ENCODE measurements at regions not wholly inside any gene's neighbourhood (a gene's known extent, or its start where the extent isn't known, plus 50 kb on each side); places are given as distances from the start of the nearest gene placed in this dataset.
"Not testable (repeated sequence)": the region's sequence is repeated elsewhere in the genome, so short reads cannot be mapped to it uniquely, and the experiment has no call there.

GRCh38 chr1:148317288-148317985 is 165.4 kb upstream of the NBPF11 start:
- no peak overlapping the region for H3K4me3 ChIP-seq (ENCODE audit: low read depth, low read length)
- DNase-seq (ENCODE audit: low read depth): no peak
- TF ChIP-seq, protein P1, sequence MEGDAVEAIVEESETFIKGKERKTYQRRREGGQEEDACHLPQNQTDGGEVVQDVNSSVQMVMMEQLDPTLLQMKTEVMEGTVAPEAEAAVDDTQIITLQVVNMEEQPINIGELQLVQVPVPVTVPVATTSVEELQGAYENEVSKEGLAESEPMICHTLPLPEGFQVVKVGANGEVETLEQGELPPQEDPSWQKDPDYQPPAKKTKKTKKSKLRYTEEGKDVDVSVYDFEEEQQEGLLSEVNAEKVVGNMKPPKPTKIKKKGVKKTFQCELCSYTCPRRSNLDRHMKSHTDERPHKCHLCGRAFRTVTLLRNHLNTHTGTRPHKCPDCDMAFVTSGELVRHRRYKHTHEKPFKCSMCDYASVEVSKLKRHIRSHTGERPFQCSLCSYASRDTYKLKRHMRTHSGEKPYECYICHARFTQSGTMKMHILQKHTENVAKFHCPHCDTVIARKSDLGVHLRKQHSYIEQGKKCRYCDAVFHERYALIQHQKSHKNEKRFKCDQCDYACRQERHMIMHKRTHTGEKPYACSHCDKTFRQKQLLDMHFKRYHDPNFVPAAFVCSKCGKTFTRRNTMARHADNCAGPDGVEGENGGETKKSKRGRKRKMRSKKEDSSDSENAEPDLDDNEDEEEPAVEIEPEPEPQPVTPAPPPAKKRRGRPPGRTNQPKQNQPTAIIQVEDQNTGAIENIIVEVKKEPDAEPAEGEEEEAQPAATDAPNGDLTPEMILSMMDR (IDR thresholded peaks at IDR 0.05; ENCODE audit: insufficient read depth, low read length): no peak

DNA sequence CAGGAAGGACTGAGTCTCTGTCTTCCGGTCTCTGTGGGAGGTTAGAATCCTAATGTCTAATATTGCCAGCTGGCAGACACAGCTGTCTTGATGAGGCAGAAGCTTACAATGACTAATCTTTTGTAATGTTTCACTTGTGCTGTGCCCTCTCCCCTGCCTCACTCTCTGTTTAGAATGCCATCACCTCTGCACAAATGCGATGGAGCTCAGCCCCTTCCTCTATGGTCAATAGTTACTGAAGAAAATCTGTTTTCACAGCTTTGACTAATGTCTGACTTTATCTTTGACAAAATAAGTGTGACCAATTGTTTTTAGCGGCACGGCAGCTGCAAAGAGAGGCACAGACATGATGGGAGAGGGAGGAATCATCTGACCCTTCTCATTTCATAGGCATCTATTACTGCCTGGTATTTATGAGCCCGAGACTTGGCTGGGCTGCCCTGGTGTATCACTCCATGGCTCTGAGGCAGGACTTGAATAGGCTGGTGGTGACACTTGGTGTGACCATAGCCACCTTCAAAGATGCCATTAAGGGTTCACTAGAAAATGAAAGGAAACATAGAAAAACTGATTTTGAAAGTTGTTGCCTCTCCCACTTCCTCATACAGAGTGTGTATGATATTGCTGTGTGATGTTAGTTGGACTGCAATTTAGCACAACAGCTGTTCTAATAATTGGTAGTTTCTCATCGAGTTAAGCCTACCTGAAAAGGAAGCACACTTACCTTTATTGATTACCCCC is 163.2 kb upstream of the NBPF11 start:
- no peak for DNase-seq (ENCODE audit: low read depth)
- H3K4me3 ChIP-seq (ENCODE audit: low read depth, low read length): no peak overlapping the region
- TF ChIP-seq, protein P1 (IDR thresholded peaks at IDR 0.05; ENCODE audit: insufficient read depth, low read length): no peak

DNA sequence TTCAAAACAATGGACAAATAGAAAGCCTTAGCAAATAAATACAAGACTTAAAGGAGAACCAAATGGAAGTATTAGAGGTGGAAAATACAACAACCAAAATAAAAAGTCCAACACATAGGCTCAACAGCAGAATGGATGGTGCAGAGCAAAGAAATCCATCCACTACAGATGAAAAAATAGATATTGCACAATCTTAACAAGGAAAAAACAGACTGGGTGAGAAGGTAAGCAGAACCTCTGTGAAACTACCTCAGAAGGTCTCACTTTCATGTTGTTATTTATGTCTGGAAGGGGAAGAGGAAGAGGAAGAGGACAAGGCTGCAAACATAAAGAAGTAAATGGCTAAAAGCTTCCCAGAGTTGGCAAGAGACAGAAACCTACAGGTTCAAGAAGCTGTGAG is 158.7 kb upstream of the NBPF11 start:
- TF ChIP-seq, protein P1 (IDR thresholded peaks at IDR 0.05; ENCODE audit: insufficient read depth, low read length): no peak
- no peak for DNase-seq (ENCODE audit: low read depth)
- H3K4me3 ChIP-seq (ENCODE audit: low read depth, low read length): no peak overlapping the region

DNA sequence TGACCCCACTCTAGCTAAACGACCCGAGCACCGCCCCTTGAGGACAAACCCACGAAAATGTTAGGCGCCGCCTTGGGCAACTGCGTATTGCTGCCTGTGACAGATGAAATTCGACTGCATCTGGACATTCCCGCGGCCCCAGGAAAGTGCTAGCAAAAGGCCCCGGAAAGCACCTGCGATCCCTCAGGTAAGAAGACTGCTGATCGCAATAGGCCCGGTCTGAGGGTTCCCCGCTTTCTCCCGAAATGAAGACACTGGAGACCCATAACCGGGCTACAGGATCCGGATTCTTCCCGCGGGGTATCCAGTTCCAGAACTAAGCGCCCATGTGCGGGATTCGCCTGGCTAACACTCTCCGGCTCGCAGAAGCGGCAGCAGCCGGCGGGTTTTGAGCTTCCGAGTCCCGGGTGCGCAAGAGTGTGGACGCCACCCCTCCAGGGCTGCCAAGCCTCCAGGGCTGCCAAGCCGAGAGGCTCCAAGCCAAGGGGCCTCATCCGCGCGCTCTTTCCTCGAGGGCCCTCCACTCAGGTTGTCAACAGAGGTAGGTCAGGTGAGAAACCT is 157.9 kb upstream of the NBPF11 start:
- TF ChIP-seq, protein P1 (IDR thresholded peaks at IDR 0.05; ENCODE audit: insufficient read depth, low read length): no peak
- no peak overlapping the region for H3K4me3 ChIP-seq (ENCODE audit: low read depth, low read length)
- no peak for DNase-seq (ENCODE audit: low read depth)

- H3K4me3 ChIP-seq (ENCODE audit: low read depth, low read length): no peak overlapping the region
- peak; percentile 27 for DNase-seq (ENCODE audit: low read depth)
- TF ChIP-seq, protein P1 (IDR thresholded peaks at IDR 0.05; ENCODE audit: insufficient read depth, low read length): no peak
These were observed 156.9 kb upstream of the NBPF11 start for GRCh38 chr1:148308832-148309458.

- no peak overlapping the region for H3K4me3 ChIP-seq (ENCODE audit: low read depth, low read length)
- TF ChIP-seq, protein P1 (IDR thresholded peaks at IDR 0.05; ENCODE audit: insufficient read depth, low read length): no peak
- DNase-seq (ENCODE audit: low read depth): no peak
These were observed 155.6 kb upstream of the NBPF11 start for GRCh38 chr1:148307583-148308185.

- peak; percentile 22 for DNase-seq (ENCODE audit: low read depth)
- H3K4me3 ChIP-seq (ENCODE audit: low read depth, low read length): not testable (repeated sequence)
These were observed 152.9 kb upstream of the NBPF11 start for GRCh38 chr1:148304935-148305334.

DNA sequence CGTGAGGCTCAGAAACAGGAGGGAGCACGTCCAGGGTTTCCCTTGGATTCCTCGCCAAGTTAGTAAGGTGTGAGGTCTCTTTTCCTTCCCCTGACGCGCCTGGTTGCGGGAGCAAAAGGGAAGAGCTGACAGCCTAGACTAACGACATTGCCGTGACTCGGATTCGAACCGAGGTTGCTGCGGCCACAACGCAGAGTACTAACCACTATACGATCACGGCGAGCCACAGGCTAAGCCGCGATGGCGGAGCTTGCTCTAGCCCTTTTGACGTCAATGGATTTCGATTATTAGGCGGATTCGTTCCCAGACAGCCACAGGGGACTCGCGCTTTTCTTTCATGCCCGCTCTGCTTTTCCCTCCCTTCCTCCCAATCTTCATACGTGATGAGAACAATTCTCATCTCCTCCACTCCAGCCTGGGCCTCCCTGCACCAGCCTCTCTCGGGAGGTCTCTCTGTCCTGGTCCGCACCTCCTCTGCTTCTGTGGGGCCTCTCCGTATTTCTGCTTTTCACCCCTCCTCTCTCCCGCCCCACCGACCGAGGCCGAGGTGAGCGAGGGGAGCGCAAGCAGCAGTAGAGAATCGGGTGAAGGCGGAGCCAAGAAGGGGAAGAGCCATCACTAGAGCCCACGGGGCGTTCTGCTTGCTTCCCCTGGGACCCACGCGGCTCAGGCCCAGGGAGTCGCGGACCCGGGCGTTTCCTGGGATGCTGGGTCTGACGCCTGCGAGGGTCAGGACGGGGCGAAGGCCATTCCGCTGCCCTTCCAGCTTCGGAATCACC is 150.7 kb upstream of the NBPF11 start:
- DNase-seq (ENCODE audit: low read depth): not testable (repeated sequence)
- H3K4me3 ChIP-seq (ENCODE audit: low read depth, low read length): peak overlapping the region; percentile 55

DNA sequence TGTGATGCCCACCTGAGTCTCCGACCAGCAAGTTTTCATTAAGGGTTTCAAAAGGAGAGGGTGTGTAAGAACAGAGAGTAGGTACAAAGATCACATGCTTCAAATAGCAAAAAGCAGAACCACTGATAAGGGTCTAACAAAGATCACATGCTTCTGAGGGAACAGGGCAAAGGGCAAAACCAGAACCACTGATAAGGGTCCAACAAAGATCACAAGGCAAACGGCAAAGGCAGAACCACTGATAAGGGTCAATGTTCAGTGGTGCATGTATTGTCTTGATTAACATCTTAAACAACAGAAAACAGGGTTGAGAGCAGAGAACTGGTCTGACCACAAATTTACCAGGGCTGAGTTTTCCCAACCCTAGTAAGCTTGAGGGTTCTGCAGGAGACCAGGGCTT is 145.8 kb upstream of the NBPF11 start:
- DNase-seq (ENCODE audit: low read depth); H3K4me3 ChIP-seq (ENCODE audit: low read depth, low read length): not testable (repeated sequence)
